Neutrophil (primary cell): ENCODE measurements at regions not wholly inside any gene's neighbourhood (a gene's known extent, or its start where the extent isn't known, plus 50 kb on each side); places are given as distances from the start of the nearest gene placed in this dataset.
"Not testable (repeated sequence)": the region's sequence is repeated elsewhere in the genome, so short reads cannot be mapped to it uniquely, and the experiment has no call there.

Source experiments
- H3K27ac ChIP-seq: fragments of 200-600 bp; sonication (generic); 2 replicates; pipeline ENCODE4 v1.5.1; 2016; ENCODE audit warnings: mild to moderate bottlenecking, moderate library complexity
- H3K27me3 ChIP-seq: fragments of 200-600 bp; sonication (generic); 2 replicates; pipeline ENCODE4 v1.6.0; 2016; ENCODE audit warnings: mild to moderate bottlenecking
- H3K36me3 ChIP-seq: fragments of 200-600 bp; sonication (generic); 2 replicates; pipeline ENCODE4 v1.5.1; 2017
- H3K4me1 ChIP-seq, 2 experiments: fragments of 200-600 bp in 1 of 2; sonication (generic) in 1 of 2; 1 replicate in 1 of 2; 2 replicates in 1 of 2; pipeline versions ENCODE4 v1.5.1 to v1.6.1; 2013 to 2016; ENCODE audit warnings: low read depth in 1 of 2, low read length in 1 of 2, mild to moderate bottlenecking in 1 of 2, moderate library complexity in 1 of 2; ENCODE audit not compliant: control insufficient read depth in 1 of 2, insufficient read depth in 1 of 2
- H3K4me3 ChIP-seq, 2 experiments: fragments of 200-600 bp in 1 of 2; sonication (generic) in 1 of 2; 1 replicate in 1 of 2; 2 replicates in 1 of 2; pipeline ENCODE4 v1.5.1; 2013 to 2016; ENCODE audit warnings: low read depth in 1 of 2, low read length in 1 of 2, mild to moderate bottlenecking in 1 of 2, moderate library complexity in 1 of 2
- H3K9me3 ChIP-seq: fragments of 200-600 bp; sonication (generic); 2 replicates; pipeline ENCODE4 v1.5.1; 2016
- CTCF ChIP-seq: fragments of 200-600 bp; sonication (generic); IDR thresholded peaks from 2 replicates; pipeline ENCODE4 v1.5.1; 2016; ENCODE audit warnings: antibody characterized with exemption

- H3K36me3 ChIP-seq, result no peaks in the 10 kb centered on the region
- TF ChIP-seq CTCF, result no peak
- peaks cover 50 to 51% of the 10 kb centered on the region in 2 experiments for H3K4me1 ChIP-seq
- H3K9me3 ChIP-seq, result no peaks in the 10 kb centered on the region
- H3K4me3 ChIP-seq, result peak overlapping the region; percentile 87 to 90
- H3K27me3 ChIP-seq, result no peaks in the 10 kb centered on the region
- peak overlapping the region; percentile 97 for H3K27ac ChIP-seq
These were observed 54.4 kb downstream of the PRR18 start for GRCh38 chr6:166253778-166254204.

GRCh38 chr6:166253281-166253681 lies 54.9 kb downstream of the PRR18 start:
- no peaks in the 10 kb centered on the region for H3K27me3 ChIP-seq
- H3K36me3 ChIP-seq, result no peaks in the 10 kb centered on the region
- H3K4me3 ChIP-seq, result peak overlapping the region; percentile 87 to 90
- TF ChIP-seq CTCF, result peak; percentile 27
- peaks cover 44 to 46% of the 10 kb centered on the region in 2 experiments for H3K4me1 ChIP-seq
- peak overlapping the region; percentile 97 for H3K27ac ChIP-seq
- H3K9me3 ChIP-seq, result no peaks in the 10 kb centered on the region

- peak overlapping the region; percentile 97 for H3K27ac ChIP-seq
- TF ChIP-seq CTCF, result no peak
- peak overlapping the region; percentile 87 to 90 for H3K4me3 ChIP-seq
- H3K36me3 ChIP-seq, result no peaks in the 10 kb centered on the region
- no peaks in the 10 kb centered on the region for H3K27me3 ChIP-seq
- H3K4me1 ChIP-seq, result peaks cover 38 to 39% of the 10 kb centered on the region in 2 experiments
- no peaks in the 10 kb centered on the region for H3K9me3 ChIP-seq
These were observed 55.6 kb downstream of the PRR18 start for GRCh38 chr6:166252601-166253000.

- Histone ChIP-seq H3K27me3 (no peaks in the 10 kb centered on the region), H3K9me3 (no peaks in the 10 kb centered on the region), H3K4me1 (peaks cover 28 to 30% of the 10 kb centered on the region in 2 experiments), H3K27ac (peak overlapping the region; percentile 33), H3K4me3 (no peak overlapping the region), H3K36me3 (no peaks in the 10 kb centered on the region)
- TF ChIP-seq CTCF, result no peak
These were observed 56.5 kb downstream of the PRR18 start for GRCh38 chr6:166251655-166252054.

GRCh38 chr6:166251211-166251610 lies 57.0 kb downstream of the PRR18 start:
- Histone ChIP-seq H3K27me3 (no peaks in the 10 kb centered on the region), H3K4me3 (no peak overlapping the region), H3K27ac (peak overlapping the region; percentile 33), H3K4me1 (peaks cover 24 to 25% of the 10 kb centered on the region in 2 experiments), H3K9me3 (no peaks in the 10 kb centered on the region), H3K36me3 (no peaks in the 10 kb centered on the region)
- no peak for TF ChIP-seq CTCF

- H3K36me3 ChIP-seq, H3K27me3 ChIP-seq, H3K27ac ChIP-seq, H3K9me3 ChIP-seq, H3K4me3 ChIP-seq: not testable (repeated sequence)
- peaks cover 9 to 20% of the 10 kb centered on the region in 2 experiments for H3K4me1 ChIP-seq
These were observed 59.0 kb downstream of the PRR18 start for GRCh38 chr6:166249061-166249785.
